Stimulated activated CD4-positive, alpha-beta T cell treated with anti-CD3 and anti-CD28 coated beads, Interleukin-12 subunit alpha, Interleukin-12 subunit beta, amount 100 ng/mL, for 24 hours (primary cell): ENCODE measurements at regions not wholly inside any gene's neighbourhood (a gene's known extent, or its start where the extent isn't known, plus 50 kb on each side); places are given as distances from the start of the nearest gene placed in this dataset.

Source experiments
- DNase-seq, 2 experiments: peaks; one replicate each; pipeline ENCODE4 v3.0.0-alpha.2; 2020; ENCODE audit warnings: low read depth in 2 of 2

GRCh38 chrX:794311-794710 is 163.7 kb downstream of the SHOX start:
- DNase-seq, result no peak

GRCh38 chrX:793216-793770 is 162.7 kb downstream of the SHOX start:
- no peak for DNase-seq

- no peak for DNase-seq
Observed at GRCh38 chrX:791479-792034, 161.0 kb downstream of the SHOX start.

- no peak for DNase-seq
Observed at GRCh38 chrX:790783-791360, 160.3 kb downstream of the SHOX start.

GRCh38 chrX:790041-790506 is 159.5 kb downstream of the SHOX start:
- no peak for DNase-seq

- no peak for DNase-seq
Observed at GRCh38 chrX:789096-789495, 158.5 kb downstream of the SHOX start.

- DNase-seq, result no peak
Observed at GRCh38 chrX:786441-786881, 155.9 kb downstream of the SHOX start.

- no peak for DNase-seq
Observed at GRCh38 chrX:784829-785228, 154.2 kb downstream of the SHOX start.

GRCh38 chrX:781224-782204 is 150.9 kb downstream of the SHOX start:
- DNase-seq, result no peak

- no peak for DNase-seq
Observed at GRCh38 chrX:776529-777230, 146.1 kb downstream of the SHOX start.

GRCh38 chrX:776061-776460 is 145.5 kb downstream of the SHOX start:
- no peak for DNase-seq

GRCh38 chrX:774536-774935 is 143.9 kb downstream of the SHOX start:
- no peak for DNase-seq

GRCh38 chrX:773292-774025 is 142.9 kb downstream of the SHOX start:
- no peak for DNase-seq

GRCh38 chrX:771536-771935 is 140.9 kb downstream of the SHOX start:
- no peak for DNase-seq

GRCh38 chrX:769796-770195 is 139.2 kb downstream of the SHOX start:
- no peak for DNase-seq

- DNase-seq, result no peak
Observed at GRCh38 chrX:768596-768995, 138.0 kb downstream of the SHOX start.

- DNase-seq, result no peak
Observed at GRCh38 chrX:758917-759316, 128.3 kb downstream of the SHOX start.

GRCh38 chrX:750812-751211 is 120.2 kb downstream of the SHOX start:
- no peak for DNase-seq

- DNase-seq, result no peak
Observed at GRCh38 chrX:750263-750662, 119.7 kb downstream of the SHOX start.

- DNase-seq, result no peak
Observed at GRCh38 chrX:747176-747575, 116.6 kb downstream of the SHOX start.

GRCh38 chrX:739611-740010 is 109.0 kb downstream of the SHOX start:
- no peak for DNase-seq
